Endothelial cell of umbilical vein (primary cell): ENCODE measurements at regions not wholly inside any gene's neighbourhood (a gene's known extent, or its start where the extent isn't known, plus 50 kb on each side); places are given as distances from the start of the nearest gene placed in this dataset.

ENCODE experiments used
- BruUV-seq: library from RNA; stranded (reverse); fragments of 400-500 nt; replicated peaks from 2 replicates; lab custom pipeline; 2021; lab: Mats Ljungman, UMichigan
- CTCF ChIA-PET: fragments of 300-600, 350-600 bp; sonication (Branson Sonifier 250); formaldehyde crosslinking; loops from one replicate; lab custom pipeline; 2021; ENCODE audit warnings: antibody characterized with exemption, inconsistent platforms; lab: Charles Lee
- POLR2A ChIA-PET: fragments of 300-600, 350-600 bp; sonication (Branson Sonifier 250); formaldehyde crosslinking; loops from one replicate; lab custom pipeline; 2021; ENCODE audit warnings: antibody characterized with exemption, inconsistent platforms; lab: Charles Lee
- DNase-seq: peaks from one replicate; pipeline ENCODE4 v3.0.0-alpha.2; 2011; ENCODE audit warnings: low read depth, low spot score
- FAIRE-seq: peaks from 2 replicates; lab custom pipeline; 2011; peaks lifted over from hg19 to GRCh38; lab: Jason Lieb, UNC
- H2AFZ ChIP-seq: 2 replicates; pipeline ENCODE4 v1.6.0; 2012; ENCODE audit warnings: low read depth, low read length, control low read depth, inconsistent platforms
- H3K27ac ChIP-seq: 2 replicates; pipeline ENCODE4 v1.5.1; 2011; ENCODE audit warnings: low read depth, mild to moderate bottlenecking, control low read depth, low read length, moderate library complexity; ENCODE audit not compliant: insufficient read depth
- H3K27me3 ChIP-seq, 2 experiments: 2 replicates each; pipeline versions ENCODE4 v1.6.0 to v1.6.1; 2011; ENCODE audit warnings: low read length in 2 of 2, mixed read lengths in 1 of 2; ENCODE audit not compliant: control insufficient read depth in 2 of 2, insufficient read depth in 2 of 2
- H3K36me3 ChIP-seq, 2 experiments: 2 replicates in 1 of 2; 3 replicates in 1 of 2; pipeline ENCODE4 v1.5.1; 2011; ENCODE audit warnings: low read length in 2 of 2, mild to moderate bottlenecking in 1 of 2, moderate library complexity in 1 of 2; ENCODE audit not compliant: control insufficient read depth in 2 of 2, insufficient read depth in 2 of 2; ENCODE audit errors: extremely low read depth in 1 of 2
- H3K4me1 ChIP-seq: 3 replicates; pipeline ENCODE4 v1.5.1; 2011; ENCODE audit warnings: mild to moderate bottlenecking, low read length; ENCODE audit not compliant: control insufficient read depth, insufficient read depth; ENCODE audit errors: extremely low read depth
- H3K4me2 ChIP-seq: 2 replicates; pipeline ENCODE4 v1.6.1; 2011; ENCODE audit warnings: low read length, control low read depth, mixed read lengths; ENCODE audit not compliant: insufficient read depth
- H3K4me3 ChIP-seq, 3 experiments: fragments of 200-600 bp in 1 of 3; sonication (generic), shearing (Covaris generic) in 1 of 3; replicated peaks in 1 of 3; 2 replicates each; pipeline ENCODE4 v1.5.1; 2011 to 2016; ENCODE audit warnings: control low read depth in 3 of 3, low read length in 3 of 3, mild to moderate bottlenecking in 2 of 3, inconsistent platforms in 1 of 3, low read depth in 1 of 3, moderate library complexity in 1 of 3; ENCODE audit not compliant: insufficient read depth in 1 of 3
- H3K79me2 ChIP-seq: 2 replicates; pipeline ENCODE4 v1.6.0; 2012; ENCODE audit warnings: low read length, inconsistent platforms; ENCODE audit not compliant: control insufficient read depth, insufficient read depth
- H3K9ac ChIP-seq: replicated peaks from 2 replicates; pipeline ENCODE3; 2011; ENCODE audit warnings: low read length, control low read depth; ENCODE audit not compliant: insufficient read depth; ENCODE audit errors: extremely low read depth
- H3K9me1 ChIP-seq: replicated peaks from 3 replicates; pipeline ENCODE4 v1.6.0; 2011; ENCODE audit warnings: mild to moderate bottlenecking, low read length; ENCODE audit not compliant: control insufficient read depth, insufficient read depth; ENCODE audit errors: extremely low read depth
- H3K9me3 ChIP-seq: replicated peaks from 2 replicates; pipeline ENCODE4 v1.5.1; 2012; ENCODE audit warnings: low read length, inconsistent platforms; ENCODE audit not compliant: control insufficient read depth, insufficient read depth
- H4K20me1 ChIP-seq: replicated peaks from 2 replicates; pipeline ENCODE3; 2011; ENCODE audit warnings: mild to moderate bottlenecking, low read length; ENCODE audit not compliant: control insufficient read depth, insufficient read depth; ENCODE audit errors: extremely low read depth
- CTCF ChIP-seq, 2 donors: IDR thresholded peaks; 1 replicate in 1 of 2; 2 replicates in 1 of 2; pipeline ENCODE4 v1.5.1; 2011; ENCODE audit warnings: low read length in 2 of 2, mild to moderate bottlenecking in 2 of 2, moderate library complexity in 2 of 2, control low read depth in 1 of 2, inconsistent platforms in 1 of 2, low read depth in 1 of 2; ENCODE audit not compliant: insufficient read depth in 1 of 2; ENCODE audit errors: extremely low read depth in 1 of 2
- EZH2 ChIP-seq: IDR thresholded peaks from 2 replicates; pipeline ENCODE4 v1.6.1; 2012; ENCODE audit warnings: borderline replicate concordance, low read depth, mild to moderate bottlenecking, moderate library complexity, low read length, inconsistent platforms; ENCODE audit not compliant: severe bottlenecking
- FOS ChIP-seq: IDR thresholded peaks from 2 replicates; pipeline ENCODE4 v1.6.1; 2011; ENCODE audit warnings: mild to moderate bottlenecking, low read length, moderate library complexity, borderline replicate concordance; ENCODE audit not compliant: insufficient read depth
- GATA2 ChIP-seq: IDR thresholded peaks from 2 replicates; pipeline ENCODE4 v1.7.0; 2011; ENCODE audit warnings: low read depth, mild to moderate bottlenecking, moderate library complexity, mixed read lengths, low read length; ENCODE audit not compliant: insufficient read length, insufficient read depth
- JUN ChIP-seq: IDR thresholded peaks from 2 replicates; pipeline ENCODE4 v1.6.1; 2011; ENCODE audit warnings: borderline replicate concordance, low read depth; ENCODE audit not compliant: insufficient read length, insufficient read depth
- MAX ChIP-seq: IDR thresholded peaks from 2 replicates; pipeline ENCODE4 v1.6.1; 2011; ENCODE audit not compliant: insufficient read depth, insufficient read length
- MYC ChIP-seq: IDR thresholded peaks from one replicate; pipeline ENCODE4 v1.6.1; 2011; ENCODE audit warnings: mild to moderate bottlenecking, low read depth, low read length
- POLR2A ChIP-seq: IDR thresholded peaks from 2 replicates; pipeline ENCODE4 v1.6.1; 2012; ENCODE audit warnings: low read depth, mild to moderate bottlenecking, control low read depth, low read length
- POLR2AphosphoS5 ChIP-seq: IDR thresholded peaks from 2 replicates; pipeline ENCODE4 v1.6.1; 2012; ENCODE audit warnings: low read depth, mild to moderate bottlenecking, control low read depth, low read length, moderate library complexity; ENCODE audit not compliant: insufficient read depth
- dilution Hi-C: fragments of 300-500 bp; cut with MboI; formaldehyde crosslinking; loops from one replicate; pipeline ENCODE4 v1.15.0; 2019; ENCODE audit warnings: low sequenced_read_pairs; ENCODE audit not compliant: extremely low pct_ligation_motif_present
- intact Hi-C: fragments of 100-400 bp; cut with micrococcal nuclease; formaldehyde crosslinking; loops from one replicate; pipeline ENCODE4 v1.10.0; 2022

- ChIA-PET POLR2A (no interaction called here), CTCF (no interaction called here)
- H3K36me3 ChIP-seq: no peaks in the 10 kb centered on the region
- intact Hi-C loops (no loop called here), dilution Hi-C loops (no loop called here)
- no peak overlapping the region for H3K27ac ChIP-seq
- no peaks in the 10 kb centered on the region for H3K9me1 ChIP-seq
- no peaks in the 10 kb centered on the region for H3K79me2 ChIP-seq
- no peak overlapping the region for H3K4me2 ChIP-seq
- TF ChIP-seq MYC (no peak), CTCF (IDR thresholded peaks at IDR 0.05; ENCODE audit: extremely low read depth in 1 of 2, insufficient read depth in 1 of 2, low read depth in 1 of 2, low read length in 2 of 2) (no peak), JUN (no peak), MAX (no peak), EZH2 (no peak), FOS (no peak), GATA2 (no peak), POLR2A (no peak), POLR2AphosphoS5 (no peak)
- H3K9me3 ChIP-seq: peaks cover 2% of the 10 kb centered on the region
- H4K20me1 ChIP-seq: no peaks in the 10 kb centered on the region
- no peak overlapping the region for H2AFZ ChIP-seq
- BruUV-seq: no TSS peak
- no peaks in the 10 kb centered on the region for H3K27me3 ChIP-seq
- FAIRE-seq (no peak), DNase-seq (no peak)
- no peak overlapping the region for H3K4me3 ChIP-seq
- no peaks in the 10 kb centered on the region for H3K4me1 ChIP-seq
- H3K9ac ChIP-seq: no peak overlapping the region
Observed at GRCh38 chr1:239755107-239755912, 336.4 kb upstream of the FMN2 start.
